ENCODE measurements at regions not wholly inside any gene's neighbourhood (a gene's known extent, or its start where the extent isn't known, plus 50 kb on each side); places are given as distances from the start of the nearest gene placed in this dataset.

- TF ChIP-seq UBTF (CRISPR knock-in tag; IDR thresholded peaks at IDR 0.05), result no peak
These were observed 227.1 kb upstream of the DMRT1 start (continued) for GRCh38 chr9:614431-614830.

- no peak overlapping the region for H3K4me3 ChIP-seq (replicated peaks in 1 of 3; ENCODE audit: insufficient read depth in 1 of 3, low read depth in 2 of 3, low read length in 3 of 3)
- H3K79me2 ChIP-seq (ENCODE audit: insufficient read depth, low read length), result no peaks in the 10 kb centered on the region
- H2AFZ ChIP-seq (ENCODE audit: low read length), result no peak overlapping the region
- peaks cover 40% of the 10 kb centered on the region for H3K4me1 ChIP-seq (ENCODE audit: insufficient read depth, low read length)
- no peak overlapping the region for H3K9ac ChIP-seq (ENCODE audit: insufficient read depth, low read depth, low read length)
- no peak for FAIRE-seq
- H3K27ac ChIP-seq (ENCODE audit: extremely low read length, insufficient read depth, low read length), result no peak overlapping the region
- BruUV-seq (replicated peaks), result no TSS peak
- no peak for ATAC-seq
- H4K20me1 ChIP-seq (ENCODE audit: insufficient read depth, low read length), result no peaks in the 10 kb centered on the region
- intact Hi-C loops (cut with micrococcal nuclease; ENCODE audit: unreplicated experiment), result no loop called here
- POLR2A ChIA-PET, result interaction anchor here (3.0 to 3.2 kb wide), 2 partner anchors 68 to 93 kb away, joined by 10 to 11 read pairs; no protein-coding TSS in a partner anchor
- no peak for DNase-seq (ENCODE audit: low spot score)
- in situ Hi-C loops (cut with HindIII; ENCODE audit: extremely low pct_ligation_motif_present, low pct_unique_long_range_greater_than_20kb), result loop anchor here (10.0 kb wide), 1 partner anchor 89 kb away; no protein-coding TSS in a partner anchor
- H3K27me3 ChIP-seq (ENCODE audit: control insufficient read depth in 1 of 2, insufficient read depth in 2 of 2, low read length in 2 of 2), result no peaks in the 10 kb centered on the region
- 100% methylated on average over 3 of the region's 3 CpGs for WGBS (ENCODE audit: low lambda C conversion rate)
- H3K9me3 ChIP-seq (ENCODE audit: low read length), result no peaks in the 10 kb centered on the region
- CTCF ChIA-PET (ENCODE audit: low intra/inter-chr PET ratio, low total read pairs), result interaction anchor here (3.2 kb wide), 1 partner anchor 190 kb away, joined by 64 read pairs; no protein-coding TSS in a partner anchor
- H3K4me2 ChIP-seq (ENCODE audit: low read depth, low read length), result no peak overlapping the region
- no peaks in the 10 kb centered on the region for H3K36me3 ChIP-seq (replicated peaks in 1 of 2; ENCODE audit: control insufficient read depth in 1 of 2, insufficient read depth in 2 of 2, low read length in 2 of 2)
- TF ChIP-seq STAT6 (CRISPR knock-in tag; IDR thresholded peaks at IDR 0.05; ENCODE audit: borderline replicate concordance) (no peak), NFATC3 (CRISPR knock-in tag; IDR thresholded peaks at IDR 0.05) (no peak), CEBPG (CRISPR knock-in tag; IDR thresholded peaks at IDR 0.05) (no peak), ZSCAN5A (CRISPR knock-in tag; IDR thresholded peaks at IDR 0.05; ENCODE audit: borderline replicate concordance) (no peak), ZHX1 (CRISPR knock-in tag; IDR thresholded peaks at IDR 0.05; ENCODE audit: low read depth) (no peak), HOMEZ (CRISPR knock-in tag; IDR thresholded peaks at IDR 0.05; ENCODE audit: low read depth) (no peak), ONECUT2 (CRISPR knock-in tag; IDR thresholded peaks at IDR 0.05) (no peak), KDM6A (CRISPR knock-in tag; IDR thresholded peaks at IDR 0.05; ENCODE audit: low read depth) (no peak), ZNF784 (CRISPR knock-in tag; IDR thresholded peaks at IDR 0.05; ENCODE audit: borderline replicate concordance) (no peak), ZNF30 (CRISPR knock-in tag; IDR thresholded peaks at IDR 0.05) (no peak)
These were observed 225.7 kb upstream of the DMRT1 start for GRCh38 chr9:615756-616155.

All from HepG2 (cell line).